ENCODE measurements at regions not wholly inside any gene's neighbourhood (a gene's known extent, or its start where the extent isn't known, plus 50 kb on each side); places are given as distances from the start of the nearest gene placed in this dataset.

GRCh38 chr15:31523027-31523654 lies 196.5 kb downstream of the KLF13 start:
- DNase-seq (ENCODE audit: low read depth, low spot score) (no peak), FAIRE-seq (no peak)
- TF ChIP-seq, protein P1, sequence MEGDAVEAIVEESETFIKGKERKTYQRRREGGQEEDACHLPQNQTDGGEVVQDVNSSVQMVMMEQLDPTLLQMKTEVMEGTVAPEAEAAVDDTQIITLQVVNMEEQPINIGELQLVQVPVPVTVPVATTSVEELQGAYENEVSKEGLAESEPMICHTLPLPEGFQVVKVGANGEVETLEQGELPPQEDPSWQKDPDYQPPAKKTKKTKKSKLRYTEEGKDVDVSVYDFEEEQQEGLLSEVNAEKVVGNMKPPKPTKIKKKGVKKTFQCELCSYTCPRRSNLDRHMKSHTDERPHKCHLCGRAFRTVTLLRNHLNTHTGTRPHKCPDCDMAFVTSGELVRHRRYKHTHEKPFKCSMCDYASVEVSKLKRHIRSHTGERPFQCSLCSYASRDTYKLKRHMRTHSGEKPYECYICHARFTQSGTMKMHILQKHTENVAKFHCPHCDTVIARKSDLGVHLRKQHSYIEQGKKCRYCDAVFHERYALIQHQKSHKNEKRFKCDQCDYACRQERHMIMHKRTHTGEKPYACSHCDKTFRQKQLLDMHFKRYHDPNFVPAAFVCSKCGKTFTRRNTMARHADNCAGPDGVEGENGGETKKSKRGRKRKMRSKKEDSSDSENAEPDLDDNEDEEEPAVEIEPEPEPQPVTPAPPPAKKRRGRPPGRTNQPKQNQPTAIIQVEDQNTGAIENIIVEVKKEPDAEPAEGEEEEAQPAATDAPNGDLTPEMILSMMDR (IDR thresholded peaks at IDR 0.05; ENCODE audit: extremely low read depth in 1 of 2, insufficient read depth in 1 of 2, low read depth in 1 of 2, low read length in 2 of 2): no peak
- TF ChIP-seq MAX (IDR thresholded peaks at IDR 0.05; ENCODE audit: insufficient read depth, insufficient read length) (no peak), GATA2 (IDR thresholded peaks at IDR 0.05; ENCODE audit: insufficient read depth, insufficient read length, low read depth, low read length) (no peak), MYC (IDR thresholded peaks at IDR 0.05; ENCODE audit: low read depth, low read length) (no peak), POLR2AphosphoS5 (IDR thresholded peaks at IDR 0.05; ENCODE audit: insufficient read depth, low read depth, low read length) (no peak), EZH2 (IDR thresholded peaks at IDR 0.05; ENCODE audit: borderline replicate concordance, low read depth, low read length, severe bottlenecking) (no peak), FOS (IDR thresholded peaks at IDR 0.05; ENCODE audit: borderline replicate concordance, insufficient read depth, low read length) (no peak), POLR2A (IDR thresholded peaks at IDR 0.05; ENCODE audit: low read depth, low read length) (no peak)
- dilution Hi-C loops (cut with MboI; ENCODE audit: extremely low pct_ligation_motif_present, low sequenced_read_pairs) (no loop called here), intact Hi-C loops (cut with micrococcal nuclease) (no loop called here)
- Histone ChIP-seq H3K4me3 (replicated peaks in 1 of 3; ENCODE audit: insufficient read depth in 1 of 3, low read depth in 1 of 3, low read length in 3 of 3) (no peak overlapping the region), H4K20me1 (replicated peaks; ENCODE audit: control insufficient read depth, extremely low read depth, insufficient read depth, low read length) (no peaks in the 10 kb centered on the region), H3K4me1 (ENCODE audit: control insufficient read depth, extremely low read depth, insufficient read depth, low read length) (no peaks in the 10 kb centered on the region), H2AFZ (ENCODE audit: low read depth, low read length) (no peak overlapping the region), H3K4me2 (ENCODE audit: insufficient read depth, low read length) (no peak overlapping the region), H3K9me1 (replicated peaks; ENCODE audit: control insufficient read depth, extremely low read depth, insufficient read depth, low read length) (no peaks in the 10 kb centered on the region), H3K36me3 (ENCODE audit: control insufficient read depth in 2 of 2, extremely low read depth in 1 of 2, insufficient read depth in 2 of 2, low read length in 2 of 2) (no peaks in the 10 kb centered on the region), H3K27me3 (ENCODE audit: control insufficient read depth in 2 of 2, insufficient read depth in 2 of 2, low read length in 2 of 2) (no peaks in the 10 kb centered on the region), H3K27ac (ENCODE audit: insufficient read depth, low read depth, low read length) (no peak overlapping the region), H3K79me2 (ENCODE audit: control insufficient read depth, insufficient read depth, low read length) (no peaks in the 10 kb centered on the region), H3K9me3 (replicated peaks; ENCODE audit: control insufficient read depth, insufficient read depth, low read length) (no peaks in the 10 kb centered on the region), H3K9ac (replicated peaks; ENCODE audit: extremely low read depth, insufficient read depth, low read length) (no peak overlapping the region)
- ChIA-PET CTCF (no interaction called here), POLR2A (no interaction called here)
- no TSS peak for BruUV-seq (replicated peaks)

Data from endothelial cell of umbilical vein (primary cell).